ENCODE measurements at regions not wholly inside any gene's neighbourhood (a gene's known extent, or its start where the extent isn't known, plus 50 kb on each side); places are given as distances from the start of the nearest gene placed in this dataset.
"Not testable (repeated sequence)": the region's sequence is repeated elsewhere in the genome, so short reads cannot be mapped to it uniquely, and the experiment has no call there.

GRCh38 chr4:180261346-180261745 is 1981.9 kb upstream of the TENM3 start:
- DNase-seq (ENCODE audit: low spot score), result no peak

DNA sequence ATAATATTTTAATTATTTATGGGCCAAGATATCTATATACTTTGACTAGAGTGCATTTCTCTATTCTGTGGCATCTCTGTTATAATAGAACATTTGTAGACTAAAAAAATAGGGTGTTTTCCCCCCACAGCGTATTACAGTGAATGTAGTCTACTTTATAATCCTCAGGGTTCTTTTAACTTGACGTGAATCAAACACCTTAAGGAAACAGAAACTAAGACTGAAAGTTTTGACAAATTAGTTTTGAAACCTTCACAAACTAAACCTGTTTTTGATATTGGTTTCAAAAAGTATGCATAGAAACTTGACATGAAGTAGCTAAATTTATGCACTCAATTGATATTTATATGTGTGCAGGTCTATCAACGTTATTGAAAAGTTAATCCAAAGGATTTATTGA is 1963.1 kb upstream of the TENM3 start:
- no peak for DNase-seq (ENCODE audit: low spot score)

DNA sequence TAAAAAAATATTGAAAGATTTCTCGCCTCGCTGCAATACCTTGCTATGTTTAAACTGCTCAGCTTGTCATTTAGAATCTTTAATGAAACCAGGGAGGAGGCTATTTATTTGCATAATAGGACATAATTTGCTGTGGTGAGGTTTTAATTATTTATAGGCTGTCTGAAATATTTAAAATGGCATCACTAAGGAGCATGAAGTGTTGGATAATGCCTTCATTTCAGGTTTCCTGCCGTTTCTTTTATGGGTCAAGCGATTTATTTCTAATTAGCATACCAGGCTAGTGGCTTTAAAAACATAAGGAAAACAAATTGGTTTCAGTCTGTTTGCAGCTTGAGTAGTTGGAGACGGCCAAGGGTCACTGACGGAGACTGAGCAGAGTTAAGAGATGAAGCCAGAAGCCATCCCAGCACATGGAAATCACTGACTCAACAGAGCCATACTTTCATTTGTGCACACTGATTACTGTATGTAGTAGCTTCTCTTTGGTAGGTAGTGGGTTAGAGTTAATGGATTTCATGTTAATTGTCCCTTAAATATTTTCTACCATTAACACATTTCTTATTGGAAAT is 1962.4 kb upstream of the TENM3 start:
- no peak for DNase-seq (ENCODE audit: low spot score)

DNA sequence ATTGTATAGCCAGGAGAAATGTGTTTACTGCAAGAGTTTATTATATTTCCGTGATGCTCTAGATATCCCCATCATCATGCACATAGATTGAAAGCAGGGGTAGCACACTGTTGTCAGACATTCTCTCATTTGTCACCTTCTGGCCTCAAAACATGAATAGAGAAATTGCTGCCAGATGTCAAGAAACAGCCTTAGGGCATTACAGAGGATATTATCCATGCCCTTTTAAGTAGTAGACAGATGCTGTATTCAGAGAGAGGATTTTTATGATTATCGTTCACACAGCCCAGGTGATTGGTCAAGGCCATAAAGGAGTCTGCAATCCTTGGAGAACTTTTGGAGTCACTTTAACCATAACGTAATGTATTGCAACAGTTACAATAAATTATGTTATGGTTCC is 1961.5 kb upstream of the TENM3 start:
- DNase-seq (ENCODE audit: low spot score), result no peak

DNA sequence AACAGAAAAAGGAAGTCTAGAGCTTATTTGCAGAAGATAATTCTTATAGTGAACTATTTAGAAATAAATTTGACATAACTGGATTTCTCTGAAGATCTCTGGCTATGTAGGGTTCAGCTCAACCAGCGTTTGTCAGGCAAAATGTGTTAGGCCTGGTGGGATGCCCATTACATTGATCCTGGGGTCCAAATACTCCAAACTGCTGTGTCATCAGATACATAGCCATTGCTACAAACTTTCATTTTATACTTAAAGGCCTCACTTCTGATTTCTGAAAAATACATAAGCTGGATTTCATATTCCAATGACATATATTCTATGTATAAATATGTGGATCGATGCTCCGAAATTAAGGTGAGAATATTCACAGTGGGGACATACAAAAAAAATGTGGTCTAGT is 1958.9 kb upstream of the TENM3 start:
- no peak for DNase-seq (ENCODE audit: low spot score)

DNA sequence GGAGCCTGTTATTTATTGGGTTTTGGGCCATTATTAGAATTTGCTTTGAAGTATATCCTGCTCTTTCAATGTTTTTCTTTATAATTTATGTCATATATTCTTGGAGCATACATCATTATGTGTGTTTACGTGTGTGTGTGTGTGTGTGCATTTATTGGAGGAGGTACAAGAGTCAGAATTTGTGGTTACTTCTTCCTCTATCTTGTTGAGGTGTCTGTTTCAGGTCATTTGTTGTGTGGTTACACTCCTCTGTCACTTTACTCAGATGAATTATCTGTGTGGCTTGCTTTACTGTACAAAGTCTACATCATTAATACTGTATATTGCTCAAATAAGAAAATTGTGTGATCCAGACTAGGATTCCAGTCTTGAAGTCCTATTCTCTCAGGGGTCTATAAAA is 1957.4 kb upstream of the TENM3 start:
- DNase-seq (ENCODE audit: low spot score), result no peak

DNA sequence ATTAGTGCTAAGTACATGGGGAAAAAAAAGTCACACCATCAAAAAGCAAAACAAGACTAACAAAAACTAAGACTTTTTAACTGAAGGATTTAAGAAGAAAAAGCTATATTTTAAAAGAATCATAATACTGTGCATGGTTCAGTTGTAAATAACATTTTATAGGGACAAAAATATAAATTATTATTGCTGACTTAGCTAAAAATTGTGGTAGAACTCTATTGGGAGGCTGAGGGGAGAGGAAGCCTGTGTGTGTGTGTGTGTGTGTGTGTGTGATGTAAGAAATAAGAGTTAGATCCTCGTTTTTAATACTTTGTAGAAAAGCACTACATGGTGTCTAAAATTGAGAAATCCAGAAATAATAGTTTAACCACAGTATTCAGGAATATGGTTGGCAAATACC is 1950.9 kb upstream of the TENM3 start:
- no peak for DNase-seq (ENCODE audit: low spot score)

DNA sequence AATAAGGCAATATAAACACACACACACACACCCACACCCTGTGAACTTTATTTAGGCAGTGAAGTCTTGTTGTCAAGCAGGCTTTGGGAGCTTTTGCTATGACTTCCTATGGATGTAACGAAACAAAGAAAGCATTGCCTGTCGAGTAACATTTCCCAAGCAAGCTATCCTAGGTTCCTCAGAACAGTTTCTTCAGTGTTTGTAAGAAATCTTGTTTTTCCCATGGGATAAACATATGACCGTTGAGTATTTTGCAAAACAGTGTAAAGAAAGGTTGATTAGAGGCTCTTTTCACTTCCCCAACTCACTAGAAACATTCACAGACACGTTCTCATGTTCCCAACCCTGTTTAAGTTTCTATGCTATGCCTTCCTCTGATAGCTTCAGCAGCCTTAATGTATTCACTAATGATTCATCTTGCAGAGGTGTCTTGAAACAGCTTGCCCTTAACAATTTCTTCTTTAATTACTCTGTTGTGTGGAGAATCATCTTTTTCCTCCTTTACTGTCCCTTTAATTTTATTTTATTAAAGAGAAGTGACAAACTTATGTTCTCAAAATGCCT is 1947.1 kb upstream of the TENM3 start:
- no peak for DNase-seq (ENCODE audit: low spot score)

GRCh38 chr4:180304321-180304720 is 1938.9 kb upstream of the TENM3 start:
- DNase-seq (ENCODE audit: low spot score), result no peak

DNA sequence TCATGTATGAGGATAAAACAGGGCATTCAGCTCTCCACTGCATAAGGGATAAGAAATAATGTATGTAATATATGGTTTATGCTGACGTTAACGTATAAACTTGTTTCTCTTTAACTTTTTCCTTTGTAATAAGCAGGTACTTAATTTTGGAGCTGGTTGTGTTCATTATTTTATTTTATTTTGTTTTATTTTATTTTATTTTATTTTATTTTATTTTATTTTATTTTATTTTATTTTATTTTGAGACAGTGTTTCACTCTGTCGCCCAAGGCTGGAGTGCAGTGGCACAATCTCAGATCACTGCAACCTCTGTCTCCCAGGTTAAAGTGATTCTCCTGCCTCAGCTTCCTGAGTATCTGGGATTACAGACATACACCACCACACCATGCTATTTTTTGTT is 1932.6 kb upstream of the TENM3 start:
- no peak for DNase-seq (ENCODE audit: low spot score)

DNA sequence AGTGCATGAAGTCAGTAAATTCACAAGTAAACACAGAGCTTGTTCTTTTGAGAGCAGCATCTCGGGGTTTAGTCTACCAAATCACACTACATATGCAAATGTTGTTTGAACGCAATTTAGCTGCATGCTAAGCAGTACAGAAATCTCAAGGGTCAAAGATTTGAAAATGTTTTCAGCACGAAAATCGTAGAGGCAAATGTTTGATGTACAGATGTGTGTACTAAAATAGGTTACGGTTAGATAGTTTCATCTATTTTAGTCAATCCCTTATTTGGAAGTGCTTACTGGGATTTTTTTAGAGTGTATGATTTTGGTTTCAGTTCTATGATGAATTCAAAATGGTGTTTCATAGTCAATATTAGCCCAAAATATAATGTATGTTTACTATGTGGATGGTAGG is 1928.2 kb upstream of the TENM3 start:
- no peak for DNase-seq (ENCODE audit: low spot score)

DNA sequence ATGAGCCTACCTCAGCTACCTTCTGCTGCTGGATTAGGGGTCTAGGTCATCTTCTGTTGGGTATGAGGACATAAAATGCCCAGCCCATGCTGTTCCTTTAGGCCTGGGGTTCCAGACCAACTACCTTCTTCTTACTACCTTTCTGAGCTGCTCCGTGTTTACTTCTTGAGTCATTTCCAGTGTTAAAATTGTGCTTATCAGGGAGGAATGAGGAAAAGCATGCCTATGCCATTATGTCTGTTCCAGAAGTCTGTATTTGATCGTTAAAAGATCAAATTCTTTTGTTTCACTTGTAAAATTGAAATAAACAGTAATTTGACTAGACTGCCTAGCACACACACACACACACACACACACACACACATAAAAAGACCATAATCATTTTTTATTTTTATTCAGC is 1912.7 kb upstream of the TENM3 start:
- peak; percentile 57 for DNase-seq (ENCODE audit: low spot score)

DNA sequence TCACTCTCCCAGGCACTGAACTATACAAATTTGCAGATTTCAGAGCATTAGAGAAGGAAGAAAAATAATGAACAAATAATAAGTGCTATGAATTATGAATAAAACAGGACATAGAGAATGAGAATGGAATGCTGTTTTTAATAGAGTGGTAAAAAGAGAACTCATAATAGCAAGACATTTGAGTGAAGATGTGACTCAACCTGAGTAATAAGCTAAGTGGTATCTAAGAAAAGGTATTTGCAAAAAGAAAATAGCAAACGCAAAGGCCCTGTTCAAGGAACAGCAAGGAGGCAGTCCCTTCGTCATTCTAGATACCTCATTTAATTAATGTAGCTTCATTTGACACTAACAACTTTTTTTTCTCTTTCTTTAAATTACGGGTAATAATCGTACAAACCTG is 1910.0 kb upstream of the TENM3 start:
- peak; percentile 6 for DNase-seq (ENCODE audit: low spot score)

GRCh38 chr4:180335566-180335965 is 1907.6 kb upstream of the TENM3 start:
- no peak for DNase-seq (ENCODE audit: low spot score)

- no peak for DNase-seq (ENCODE audit: low spot score)
These were observed 1906.6 kb upstream of the TENM3 start for GRCh38 chr4:180336494-180337090.

GRCh38 chr4:180341926-180342325 is 1901.3 kb upstream of the TENM3 start:
- DNase-seq (ENCODE audit: low spot score), result no peak

- no peak for DNase-seq (ENCODE audit: low spot score)
These were observed 1892.3 kb upstream of the TENM3 start for GRCh38 chr4:180350901-180351300.

DNA sequence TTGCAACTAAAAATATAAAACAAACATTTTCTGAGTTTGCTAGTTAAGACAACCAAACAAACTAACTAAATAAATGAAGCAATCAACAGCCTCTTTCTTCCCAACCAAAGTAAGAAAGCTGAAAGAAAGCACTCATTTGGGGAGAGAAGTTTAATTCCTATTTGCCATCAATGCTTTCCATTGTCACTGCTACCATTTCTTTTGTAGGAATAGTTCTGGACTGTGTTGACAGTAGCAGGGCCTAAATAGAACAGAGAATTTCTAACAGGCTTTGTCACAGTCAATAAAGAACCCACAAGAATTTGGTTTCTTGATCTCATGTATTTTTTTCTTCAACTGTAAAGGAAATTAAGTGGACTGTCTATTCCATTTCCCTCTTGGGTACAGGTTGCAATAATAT is 1886.4 kb upstream of the TENM3 start:
- DNase-seq (ENCODE audit: low spot score), result no peak

DNA sequence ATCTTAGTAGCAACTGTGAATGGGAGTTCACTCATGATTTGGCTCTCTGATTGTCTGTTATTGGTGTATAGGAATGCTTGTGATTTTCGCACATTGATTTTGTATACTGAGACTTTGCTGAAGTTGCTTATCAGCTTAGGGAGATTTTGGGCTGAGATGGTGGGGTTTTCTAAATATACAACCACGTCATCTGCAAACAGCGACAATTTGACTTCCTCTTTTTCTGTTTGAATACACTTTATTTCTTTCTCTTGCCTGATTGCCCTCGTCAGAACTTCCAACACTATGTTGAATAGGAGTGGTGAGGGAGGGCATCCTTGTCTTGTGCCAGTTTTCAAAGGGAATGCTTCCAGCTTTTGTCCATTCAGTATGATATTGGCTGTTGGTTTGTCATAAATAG is 1883.1 kb upstream of the TENM3 start:
- DNase-seq (ENCODE audit: low spot score), result not testable (repeated sequence)

DNA sequence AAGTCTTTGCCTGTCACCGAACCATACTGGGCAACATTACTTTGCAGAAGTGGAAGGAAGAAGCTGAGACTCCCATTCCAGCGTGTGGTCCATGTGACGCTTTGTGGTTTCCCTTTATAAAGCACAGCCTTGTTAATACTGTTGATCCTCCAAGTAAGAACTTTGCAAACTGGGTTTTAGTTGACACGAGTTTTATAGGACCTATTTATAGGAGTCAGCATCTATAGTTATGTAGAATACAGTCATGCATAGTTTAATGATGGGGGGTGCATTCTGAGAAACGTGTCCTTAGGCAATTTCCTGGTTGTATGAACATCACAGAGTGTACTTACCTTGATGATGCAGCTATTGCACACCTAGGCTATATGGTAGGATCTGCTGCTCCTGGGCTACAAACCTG is 1879.4 kb upstream of the TENM3 start:
- DNase-seq (ENCODE audit: low spot score), result no peak

GRCh38 chr4:180372691-180373090 is 1870.5 kb upstream of the TENM3 start:
- DNase-seq (ENCODE audit: low spot score), result no peak

DNA sequence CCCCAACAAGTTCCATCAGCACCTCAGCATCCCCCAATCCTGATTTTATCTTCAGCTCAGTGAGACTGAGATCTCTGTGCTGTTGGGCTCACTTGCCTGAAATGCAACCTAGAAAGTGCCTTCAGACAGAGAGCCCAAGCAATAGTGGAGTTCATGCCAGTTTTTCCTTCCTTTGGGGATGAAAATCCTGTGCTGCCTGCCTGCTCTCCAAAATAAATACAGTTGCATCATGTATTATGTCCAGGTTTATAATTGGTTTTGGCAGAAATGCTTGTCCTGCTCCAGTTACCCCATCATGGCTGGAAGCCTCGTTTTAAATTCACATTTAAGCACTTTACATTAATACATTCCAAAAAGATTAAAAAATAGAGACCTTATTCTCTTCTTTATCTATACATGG is 1865.5 kb upstream of the TENM3 start:
- DNase-seq (ENCODE audit: low spot score), result no peak

GRCh38 chr4:180380733-180381132 is 1862.5 kb upstream of the TENM3 start:
- peak; percentile 69 for DNase-seq (ENCODE audit: low spot score)

- no peak for DNase-seq (ENCODE audit: low spot score)
These were observed 1851.6 kb upstream of the TENM3 start for GRCh38 chr4:180391613-180392012.

Measured in kidney tubule cell (primary cell).